ENCODE measurements at regions not wholly inside any gene's neighbourhood (a gene's known extent, or its start where the extent isn't known, plus 50 kb on each side); places are given as distances from the start of the nearest gene placed in this dataset.

- TF ChIP-seq, protein P1, sequence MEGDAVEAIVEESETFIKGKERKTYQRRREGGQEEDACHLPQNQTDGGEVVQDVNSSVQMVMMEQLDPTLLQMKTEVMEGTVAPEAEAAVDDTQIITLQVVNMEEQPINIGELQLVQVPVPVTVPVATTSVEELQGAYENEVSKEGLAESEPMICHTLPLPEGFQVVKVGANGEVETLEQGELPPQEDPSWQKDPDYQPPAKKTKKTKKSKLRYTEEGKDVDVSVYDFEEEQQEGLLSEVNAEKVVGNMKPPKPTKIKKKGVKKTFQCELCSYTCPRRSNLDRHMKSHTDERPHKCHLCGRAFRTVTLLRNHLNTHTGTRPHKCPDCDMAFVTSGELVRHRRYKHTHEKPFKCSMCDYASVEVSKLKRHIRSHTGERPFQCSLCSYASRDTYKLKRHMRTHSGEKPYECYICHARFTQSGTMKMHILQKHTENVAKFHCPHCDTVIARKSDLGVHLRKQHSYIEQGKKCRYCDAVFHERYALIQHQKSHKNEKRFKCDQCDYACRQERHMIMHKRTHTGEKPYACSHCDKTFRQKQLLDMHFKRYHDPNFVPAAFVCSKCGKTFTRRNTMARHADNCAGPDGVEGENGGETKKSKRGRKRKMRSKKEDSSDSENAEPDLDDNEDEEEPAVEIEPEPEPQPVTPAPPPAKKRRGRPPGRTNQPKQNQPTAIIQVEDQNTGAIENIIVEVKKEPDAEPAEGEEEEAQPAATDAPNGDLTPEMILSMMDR (IDR thresholded peaks at IDR 0.05), result no peak
- TF ChIP-seq POLR2A (IDR thresholded peaks at IDR 0.05), result no peak
Observed at GRCh38 chr9:27847818-27848217, 274.5 kb upstream of the C9orf72 start.
